ENCODE measurements at regions not wholly inside any gene's neighbourhood (a gene's known extent, or its start where the extent isn't known, plus 50 kb on each side); places are given as distances from the start of the nearest gene placed in this dataset.

DNA sequence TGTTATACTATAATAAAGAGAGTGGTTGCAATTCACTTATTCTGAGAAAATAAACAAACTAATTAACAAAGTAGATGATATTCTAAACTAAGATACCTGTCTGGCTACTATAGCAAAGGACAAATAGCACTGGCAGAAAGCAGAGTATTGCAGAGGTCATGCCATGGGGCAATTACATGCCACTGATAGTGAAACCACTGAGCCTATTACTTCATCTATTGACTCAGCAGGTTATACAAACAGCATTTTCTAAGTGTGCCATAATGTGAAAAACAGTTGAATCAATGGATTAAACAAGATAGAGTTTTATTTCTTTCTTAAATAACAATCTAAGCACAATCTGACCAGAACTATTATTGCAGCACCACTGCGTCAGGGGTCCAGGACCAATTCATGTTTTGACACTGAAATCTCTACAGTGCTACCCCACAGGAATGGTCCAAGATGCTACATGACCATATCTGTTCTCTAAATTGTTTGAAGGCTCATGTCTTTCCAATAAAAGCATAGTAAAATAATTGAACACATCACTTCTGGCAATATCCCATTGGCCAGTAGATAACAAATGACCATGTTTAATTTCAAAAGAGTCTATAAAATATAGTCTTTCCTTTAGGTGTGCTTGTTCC lies 389.5 kb upstream of the GRID2 start:
- TF ChIP-seq POLR2A (IDR thresholded peaks at IDR 0.05) = no peak
- TF ChIP-seq POLR2AphosphoS5 (IDR thresholded peaks at IDR 0.05) = no peak
- TF ChIP-seq, protein P1, sequence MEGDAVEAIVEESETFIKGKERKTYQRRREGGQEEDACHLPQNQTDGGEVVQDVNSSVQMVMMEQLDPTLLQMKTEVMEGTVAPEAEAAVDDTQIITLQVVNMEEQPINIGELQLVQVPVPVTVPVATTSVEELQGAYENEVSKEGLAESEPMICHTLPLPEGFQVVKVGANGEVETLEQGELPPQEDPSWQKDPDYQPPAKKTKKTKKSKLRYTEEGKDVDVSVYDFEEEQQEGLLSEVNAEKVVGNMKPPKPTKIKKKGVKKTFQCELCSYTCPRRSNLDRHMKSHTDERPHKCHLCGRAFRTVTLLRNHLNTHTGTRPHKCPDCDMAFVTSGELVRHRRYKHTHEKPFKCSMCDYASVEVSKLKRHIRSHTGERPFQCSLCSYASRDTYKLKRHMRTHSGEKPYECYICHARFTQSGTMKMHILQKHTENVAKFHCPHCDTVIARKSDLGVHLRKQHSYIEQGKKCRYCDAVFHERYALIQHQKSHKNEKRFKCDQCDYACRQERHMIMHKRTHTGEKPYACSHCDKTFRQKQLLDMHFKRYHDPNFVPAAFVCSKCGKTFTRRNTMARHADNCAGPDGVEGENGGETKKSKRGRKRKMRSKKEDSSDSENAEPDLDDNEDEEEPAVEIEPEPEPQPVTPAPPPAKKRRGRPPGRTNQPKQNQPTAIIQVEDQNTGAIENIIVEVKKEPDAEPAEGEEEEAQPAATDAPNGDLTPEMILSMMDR (IDR thresholded peaks at IDR 0.05) = no peak
- no peak for TF ChIP-seq EP300 (IDR thresholded peaks at IDR 0.05)
- no peaks in the 10 kb centered on the region for H3K27me3 ChIP-seq
- intact Hi-C loops (cut with DNase I; ENCODE audit: low total_unique reads) = no loop called here
- no peak overlapping the region for H3K4me3 ChIP-seq
- no peak overlapping the region for H3K27ac ChIP-seq
- H3K36me3 ChIP-seq = no peaks in the 10 kb centered on the region
- H3K9me3 ChIP-seq = no peaks in the 10 kb centered on the region
- peak in 1 of 2 donors; percentile 6 for DNase-seq
- 62 to 88% (median 74%) methylated on average over 1 of the region's 1 CpG for WGBS, 5 donors
- no peaks in the 10 kb centered on the region for H3K4me1 ChIP-seq

DNA sequence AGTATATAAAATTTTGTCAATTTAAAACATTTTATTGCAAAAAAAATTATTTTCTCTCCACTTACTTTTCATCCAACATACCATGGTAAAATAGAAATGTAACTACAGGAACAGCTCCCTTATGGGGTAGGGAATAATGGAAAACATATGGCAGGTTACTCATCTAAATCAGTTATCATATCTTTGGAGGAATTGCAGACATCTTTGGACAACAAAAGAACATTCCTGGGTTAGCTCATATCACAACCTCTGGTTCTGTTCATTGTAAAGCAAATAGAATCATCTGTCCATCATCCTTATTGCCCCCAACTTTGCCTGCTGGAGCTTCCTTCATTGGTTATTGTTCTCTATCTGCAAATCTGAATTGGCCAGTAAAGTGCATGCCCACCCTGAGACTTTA lies 387.5 kb upstream of the GRID2 start:
- intact Hi-C loops (cut with DNase I; ENCODE audit: low total_unique reads) = no loop called here
- H3K9me3 ChIP-seq = no peaks in the 10 kb centered on the region
- H3K27me3 ChIP-seq = no peaks in the 10 kb centered on the region
- TF ChIP-seq POLR2AphosphoS5 (IDR thresholded peaks at IDR 0.05) (no peak), EP300 (IDR thresholded peaks at IDR 0.05) (no peak), POLR2A (IDR thresholded peaks at IDR 0.05) (no peak)
- TF ChIP-seq, protein P1 (IDR thresholded peaks at IDR 0.05) = no peak
- H3K27ac ChIP-seq = no peak overlapping the region
- no peaks in the 10 kb centered on the region for H3K36me3 ChIP-seq
- no peak overlapping the region for H3K4me3 ChIP-seq
- H3K4me1 ChIP-seq = no peaks in the 10 kb centered on the region
- no peak for DNase-seq

DNA sequence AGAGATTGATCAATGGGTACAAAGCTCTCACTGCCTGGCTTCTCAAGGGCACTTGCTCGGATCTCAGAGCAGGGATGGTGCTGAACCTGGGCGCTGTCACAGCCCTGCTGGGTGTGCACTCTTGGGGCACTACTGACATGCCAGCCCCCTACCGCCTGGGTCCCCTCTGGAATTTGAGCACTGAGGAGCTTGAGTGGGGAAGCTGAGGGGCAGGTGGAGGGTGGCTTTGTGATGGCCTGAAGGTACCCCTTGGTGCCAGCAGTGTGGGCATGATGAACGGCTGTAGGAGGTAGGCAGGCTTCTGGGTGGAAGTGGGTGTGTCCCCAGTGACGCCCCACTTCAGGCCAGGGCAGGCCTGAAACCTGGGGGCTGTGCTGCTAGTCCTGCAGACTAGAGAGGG lies 379.1 kb upstream of the GRID2 start:
- H3K4me3 ChIP-seq = no peak overlapping the region
- no peaks in the 10 kb centered on the region for H3K4me1 ChIP-seq
- TF ChIP-seq POLR2A (IDR thresholded peaks at IDR 0.05) = no peak
- TF ChIP-seq, protein P1 (IDR thresholded peaks at IDR 0.05) = no peak
- TF ChIP-seq POLR2AphosphoS5 (IDR thresholded peaks at IDR 0.05) = no peak
- no peak for TF ChIP-seq EP300 (IDR thresholded peaks at IDR 0.05)
- H3K36me3 ChIP-seq = no peaks in the 10 kb centered on the region
- H3K27ac ChIP-seq = no peak overlapping the region
- intact Hi-C loops (cut with DNase I; ENCODE audit: low total_unique reads) = no loop called here
- no peak for DNase-seq
- no peaks in the 10 kb centered on the region for H3K27me3 ChIP-seq
- peaks cover 0 to 5% (median 1%) of the 10 kb centered on the region in 4 donors for H3K9me3 ChIP-seq
- WGBS, 5 donors = 89 to 95% (median 93%) methylated on average over 5 of the region's 5 CpGs

DNA sequence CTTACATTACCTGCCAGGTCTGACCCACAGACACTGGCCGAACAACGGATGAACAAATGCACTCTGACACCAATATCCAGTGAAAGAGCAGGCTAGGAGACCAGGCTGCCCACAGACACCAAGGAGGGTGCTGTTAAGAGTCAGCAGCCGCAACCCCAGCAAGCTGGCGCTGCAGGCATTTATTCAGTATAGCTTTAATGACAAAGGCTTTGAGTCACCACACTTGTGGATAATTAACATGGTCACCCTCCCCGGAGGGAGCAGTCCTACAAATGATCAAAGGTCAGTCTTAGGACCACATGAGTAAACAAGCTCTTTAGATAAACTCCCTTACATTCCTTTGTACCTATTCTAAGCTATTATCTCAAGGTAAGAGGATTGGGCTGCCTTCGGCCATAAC lies 368.5 kb upstream of the GRID2 start:
- no peaks in the 10 kb centered on the region for H3K27me3 ChIP-seq
- intact Hi-C loops (cut with DNase I; ENCODE audit: low total_unique reads) = no loop called here
- WGBS, 5 donors = 66 to 84% (median 79%) methylated on average over 6 of the region's 6 CpGs
- TF ChIP-seq POLR2A (IDR thresholded peaks at IDR 0.05) = no peak
- no peak for TF ChIP-seq EP300 (IDR thresholded peaks at IDR 0.05)
- TF ChIP-seq, protein P1 (IDR thresholded peaks at IDR 0.05) = no peak
- no peak for TF ChIP-seq POLR2AphosphoS5 (IDR thresholded peaks at IDR 0.05)
- no peaks in the 10 kb centered on the region for H3K36me3 ChIP-seq
- H3K27ac ChIP-seq = no peak overlapping the region
- H3K4me3 ChIP-seq = no peak overlapping the region
- H3K4me1 ChIP-seq = no peaks in the 10 kb centered on the region
- peaks cover 0 to 4% (median 0%) of the 10 kb centered on the region in 4 donors for H3K9me3 ChIP-seq
- no peak for DNase-seq
